GM18858 (cell line): ENCODE measurements at regions not wholly inside any gene's neighbourhood (a gene's known extent, or its start where the extent isn't known, plus 50 kb on each side); places are given as distances from the start of the nearest gene placed in this dataset.
"Not testable (repeated sequence)": the region's sequence is repeated elsewhere in the genome, so short reads cannot be mapped to it uniquely, and the experiment has no call there.

ENCODE experiments used
- ATAC-seq: cut with Tn5 transposase; IDR thresholded peaks from one replicate; pipeline ENCODE4 v1.9.1; 2021; ENCODE audit not compliant: unreplicated experiment

GRCh38 chr14:85883966-85884365 lies 354.0 kb downstream of the FLRT2 start:
- no peak for ATAC-seq

- ATAC-seq = no peak
Measured at GRCh38 chr14:85883101-85883500, 353.2 kb downstream of the FLRT2 start.

DNA sequence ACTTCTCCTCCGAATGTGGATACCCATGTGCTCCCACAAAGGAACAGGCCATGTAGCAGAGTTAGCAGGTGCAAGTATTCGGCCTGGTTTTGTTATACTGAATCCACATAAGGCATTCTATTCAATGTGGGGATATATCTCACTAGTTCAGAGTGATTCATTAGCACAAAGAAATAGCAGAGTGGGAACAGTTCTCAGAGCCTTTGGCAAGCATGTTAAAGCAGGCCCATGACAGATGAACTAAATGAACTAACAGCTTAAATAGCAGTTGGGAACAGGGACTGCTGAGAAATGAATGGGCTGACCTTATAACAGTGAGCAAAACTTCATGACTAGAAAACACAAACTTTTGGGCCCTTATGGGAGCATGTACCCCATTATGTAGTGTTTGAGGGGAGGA lies 352.0 kb downstream of the FLRT2 start:
- no peak for ATAC-seq

GRCh38 chr14:85878874-85879273 lies 348.9 kb downstream of the FLRT2 start:
- no peak for ATAC-seq

GRCh38 chr14:85873006-85873405 lies 343.1 kb downstream of the FLRT2 start:
- no peak for ATAC-seq

- no peak for ATAC-seq
Measured at GRCh38 chr14:85867450-85867849, 337.5 kb downstream of the FLRT2 start.

GRCh38 chr14:85865701-85866100 lies 335.8 kb downstream of the FLRT2 start:
- no peak for ATAC-seq

DNA sequence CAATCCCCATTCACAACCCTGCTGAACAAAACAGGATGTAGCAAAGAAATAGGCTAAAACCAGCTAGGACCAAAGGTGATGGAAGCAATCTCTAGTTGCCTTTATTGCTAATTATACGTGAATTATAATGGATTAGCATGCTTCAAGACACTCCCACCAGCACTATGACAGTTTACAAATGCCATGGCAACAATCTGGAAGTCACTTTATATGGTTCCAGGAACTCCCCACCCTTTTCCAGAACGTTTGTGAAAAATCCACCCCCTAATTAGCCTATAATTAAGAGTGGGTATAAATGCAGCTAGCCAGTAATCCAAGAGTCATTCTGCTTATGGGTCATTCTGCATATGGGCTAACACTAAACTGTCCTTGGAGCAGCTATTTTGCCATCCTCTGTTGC lies 328.7 kb downstream of the FLRT2 start:
- no peak for ATAC-seq

DNA sequence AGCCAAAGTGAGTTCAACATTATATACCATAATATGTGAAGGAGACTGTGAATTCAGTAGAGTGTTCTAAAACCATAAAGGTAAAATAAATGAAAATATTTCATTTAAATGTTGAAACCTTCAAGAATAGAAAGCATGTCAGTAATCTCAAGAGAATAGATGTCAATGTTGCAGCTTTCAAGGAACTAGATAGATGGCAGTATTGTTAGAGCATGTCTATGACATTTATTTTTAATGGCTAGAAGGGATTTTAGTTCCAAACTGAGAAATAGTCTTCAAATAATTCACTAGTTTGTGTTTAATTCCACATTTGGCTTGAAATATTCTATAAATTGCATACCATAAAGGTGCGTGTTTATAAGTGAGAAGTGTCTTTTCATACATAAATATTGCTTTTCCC lies 326.5 kb downstream of the FLRT2 start:
- no peak for ATAC-seq

DNA sequence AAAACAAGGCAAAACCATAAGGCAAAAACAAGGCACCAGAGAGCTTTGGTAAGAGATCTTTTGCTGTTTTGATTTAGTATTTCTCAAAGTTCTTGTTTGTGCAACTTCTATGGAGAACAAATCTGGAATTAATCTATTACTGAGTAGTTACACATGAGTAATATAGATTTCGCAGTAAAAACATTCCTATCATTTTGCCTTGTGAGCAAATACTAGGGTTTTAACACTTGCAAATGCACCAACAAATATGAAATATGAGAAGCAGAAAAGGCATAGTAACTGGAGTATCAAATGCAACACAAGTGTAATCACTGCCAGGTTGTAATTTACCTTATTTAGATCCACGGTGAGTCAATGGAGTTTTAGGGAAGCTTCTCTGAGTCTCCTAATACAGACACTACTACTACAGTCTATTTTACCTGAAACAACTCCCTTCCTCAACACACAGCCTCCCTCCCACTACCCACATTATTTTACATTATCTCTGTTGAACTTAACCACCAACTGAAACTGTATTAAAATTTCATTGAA lies 324.1 kb downstream of the FLRT2 start:
- ATAC-seq = no peak

- ATAC-seq = no peak
Measured at GRCh38 chr14:85852906-85853305, 323.0 kb downstream of the FLRT2 start.

- not testable (repeated sequence) for ATAC-seq
Measured at GRCh38 chr14:85852123-85852522, 322.2 kb downstream of the FLRT2 start.

DNA sequence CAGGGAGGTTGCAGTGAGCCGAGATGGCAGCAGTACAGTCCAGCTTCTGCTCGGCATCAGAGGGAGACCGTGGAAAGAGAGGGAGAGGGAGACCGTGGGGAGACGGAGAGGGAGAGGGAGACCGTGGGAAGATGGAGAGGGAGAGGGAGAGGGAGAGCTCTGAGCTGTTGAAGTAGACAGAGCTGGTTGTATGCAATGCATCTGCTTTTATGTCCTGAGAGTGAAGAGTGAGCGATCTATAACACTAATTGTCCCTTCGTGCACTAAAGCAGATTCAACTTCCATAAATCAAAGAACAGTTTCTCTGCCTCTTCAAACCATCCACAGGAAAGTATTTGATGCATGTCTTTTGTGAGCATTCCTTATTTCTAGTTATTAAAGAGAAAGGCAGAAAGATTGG lies 300.6 kb downstream of the FLRT2 start:
- ATAC-seq = not testable (repeated sequence)

DNA sequence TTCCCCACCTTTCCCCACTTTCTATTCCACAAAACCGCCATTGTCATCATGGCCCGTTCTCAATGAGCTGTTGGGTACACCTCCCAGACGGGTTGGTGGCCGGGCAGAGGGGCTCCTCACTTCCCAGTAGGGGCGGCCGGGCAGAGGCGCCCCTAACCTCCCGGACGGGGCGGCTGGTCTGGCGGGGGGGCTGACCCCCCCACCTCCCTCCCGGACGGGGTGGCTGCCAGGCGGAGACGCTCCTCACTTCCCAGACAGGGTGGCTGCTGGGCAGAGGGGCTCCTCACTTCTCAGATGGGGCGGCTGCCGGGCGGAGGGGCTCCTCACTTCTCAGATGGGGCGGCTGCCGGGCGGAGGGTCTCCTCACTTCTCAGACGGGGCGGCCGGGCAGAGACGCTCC lies 299.7 kb downstream of the FLRT2 start:
- ATAC-seq = not testable (repeated sequence)

- ATAC-seq = no peak
Measured at GRCh38 chr14:85824526-85824925, 294.6 kb downstream of the FLRT2 start.

DNA sequence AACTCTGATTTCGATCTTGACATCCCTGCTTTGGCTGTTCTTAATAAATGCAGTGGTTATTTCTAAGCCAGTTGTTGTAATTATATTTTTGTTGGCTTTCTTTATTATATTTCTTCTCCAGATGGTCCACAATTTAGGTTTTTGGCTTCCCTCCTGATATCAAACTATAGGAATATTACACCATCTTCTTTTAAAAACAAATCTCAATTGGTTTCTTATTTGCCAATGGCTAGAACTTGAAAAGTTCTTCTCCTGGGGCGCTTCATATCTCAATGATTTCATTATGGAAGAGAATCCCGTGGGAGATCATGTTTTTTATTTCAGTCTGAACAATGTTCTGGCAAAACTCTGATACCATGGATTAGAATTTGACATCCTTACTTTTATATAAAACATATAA lies 292.3 kb downstream of the FLRT2 start:
- ATAC-seq = no peak

DNA sequence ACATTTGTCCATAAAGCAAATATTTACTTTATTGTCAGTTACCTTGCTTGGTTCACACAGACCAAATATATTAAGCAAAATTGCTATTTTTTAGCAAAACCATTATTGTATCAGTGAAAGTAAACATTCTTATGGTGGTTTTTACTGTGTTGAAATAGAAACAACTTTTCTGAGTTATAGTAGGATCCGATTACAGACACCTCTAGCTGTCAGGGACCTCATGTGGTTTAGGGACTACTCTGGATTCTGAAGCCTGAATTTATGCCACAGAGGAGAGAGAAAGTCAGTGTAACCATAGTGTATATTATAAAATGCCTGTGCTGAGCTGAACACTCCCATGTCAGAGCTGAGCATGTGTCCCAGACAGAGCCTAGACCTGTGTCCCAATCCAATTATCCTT lies 287.5 kb downstream of the FLRT2 start:
- ATAC-seq = no peak

DNA sequence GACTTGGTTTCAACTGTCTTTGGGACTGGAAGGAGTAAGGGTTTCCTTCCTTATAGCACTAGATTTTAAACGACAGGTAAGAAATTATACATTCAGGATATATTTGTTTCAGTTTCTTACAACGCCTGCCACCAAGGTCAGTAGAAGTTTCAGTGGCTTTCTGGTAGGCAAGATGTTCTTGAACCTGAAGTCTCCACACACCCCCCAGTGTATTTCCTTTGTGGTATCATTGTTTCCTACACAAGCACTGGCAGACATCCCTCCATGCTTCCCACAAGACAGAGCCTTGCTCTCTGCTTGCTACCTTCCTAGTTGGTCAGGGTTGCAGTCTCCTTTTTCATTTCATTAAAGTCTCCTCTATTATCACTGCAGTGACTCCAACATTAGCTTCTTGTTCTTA lies 283.1 kb downstream of the FLRT2 start:
- no peak for ATAC-seq

DNA sequence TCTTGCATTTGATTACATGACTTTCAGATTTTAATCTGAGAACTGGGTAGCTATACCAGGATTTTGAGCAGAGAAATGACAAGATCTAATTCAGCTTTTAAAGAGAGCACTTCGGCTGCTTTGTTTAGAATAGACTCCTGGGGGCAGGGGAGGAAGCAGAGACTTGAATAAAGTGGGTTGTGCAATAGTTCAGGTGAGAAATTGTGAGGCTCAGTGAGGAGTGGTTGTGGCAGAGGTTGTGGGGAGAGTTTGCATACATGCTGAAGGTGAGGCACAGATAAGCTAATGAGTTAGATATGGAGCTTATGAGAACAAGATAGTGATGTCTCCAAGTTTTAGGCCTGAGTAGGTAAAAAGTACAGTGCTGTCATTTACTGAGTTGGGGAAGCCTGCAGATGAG lies 281.4 kb downstream of the FLRT2 start:
- ATAC-seq = no peak

GRCh38 chr14:85799668-85800067 lies 269.7 kb downstream of the FLRT2 start:
- ATAC-seq = no peak

DNA sequence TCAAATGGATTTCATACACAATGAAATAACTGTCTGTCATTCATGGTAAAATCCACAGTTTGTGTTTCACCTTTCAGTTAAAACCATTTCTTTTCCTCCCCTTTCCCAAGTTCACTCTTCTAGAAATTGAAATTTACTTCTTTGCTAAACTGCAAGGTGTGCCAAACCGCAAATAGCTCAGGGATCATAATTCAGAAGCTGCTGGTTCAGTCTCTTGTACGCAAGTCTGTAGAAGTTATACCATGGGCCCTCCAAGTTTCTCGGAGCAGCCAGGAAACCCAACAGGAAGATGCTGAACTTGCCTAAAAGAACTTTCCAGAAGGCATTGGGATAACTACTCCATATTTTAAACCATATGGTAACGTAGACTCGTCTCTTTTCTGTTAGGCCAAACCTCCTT lies 268.9 kb downstream of the FLRT2 start:
- no peak for ATAC-seq

DNA sequence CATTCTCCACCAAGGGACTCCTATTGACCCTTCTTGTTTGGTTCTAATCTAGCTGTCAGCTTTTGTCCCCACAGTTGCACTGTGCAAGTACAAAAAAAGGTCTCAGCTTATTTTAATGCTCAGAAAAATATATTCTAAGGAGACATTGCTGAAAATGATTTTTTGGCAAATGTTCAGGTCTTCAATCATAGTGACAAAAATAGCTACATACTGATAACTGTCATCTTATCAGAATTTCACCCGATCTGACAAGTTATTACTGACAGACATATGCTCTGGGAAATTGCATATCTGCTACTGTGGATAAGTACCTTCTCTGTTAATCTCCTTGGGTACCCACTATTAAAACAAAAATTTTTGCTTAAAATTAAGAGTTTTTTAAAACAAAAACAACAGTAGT lies 263.6 kb downstream of the FLRT2 start:
- no peak for ATAC-seq

DNA sequence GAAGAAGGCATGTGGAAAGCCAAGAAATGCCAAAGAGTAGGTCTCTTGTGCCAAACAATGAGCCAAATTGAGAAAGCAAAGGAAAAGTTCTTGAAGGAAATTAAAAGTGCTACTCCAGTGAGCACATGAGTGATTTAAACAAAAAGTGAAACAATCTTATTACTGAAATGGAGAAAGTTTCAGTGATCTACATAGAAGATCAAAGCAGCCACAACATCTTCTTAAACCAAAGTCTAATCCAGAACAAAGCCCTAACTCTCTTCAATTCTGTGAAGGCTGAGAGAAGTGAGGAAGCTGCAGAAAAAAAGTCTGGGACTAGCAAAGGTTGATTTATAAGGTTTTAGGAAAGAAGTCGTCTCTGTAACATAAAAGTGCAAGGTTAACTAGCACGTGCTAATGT lies 259.6 kb downstream of the FLRT2 start:
- ATAC-seq = no peak
